Heart left ventricle (tissue), 13 donors: ENCODE measurements at regions not wholly inside any gene's neighbourhood (a gene's known extent, or its start where the extent isn't known, plus 50 kb on each side); places are given as distances from the start of the nearest gene placed in this dataset.

Source experiments
- CTCF ChIP-seq, 12 donors: fragments of 200-600 bp; sonication (generic) in 4 of 12; IDR thresholded peaks; one replicate each; pipeline versions ENCODE4 v1.5.0 to v1.8.0; 2018 to 2022; ENCODE audit warnings: antibody characterized with exemption in 12 of 12, mild to moderate bottlenecking in 5 of 12
- POLR2A ChIP-seq, 2 donors: fragments of 450-650 bp; IDR thresholded peaks; one replicate each; pipeline ENCODE4 v1.6.1; 2017; ENCODE audit warnings: antibody characterized with exemption in 2 of 2, mild to moderate bottlenecking in 2 of 2, moderate library complexity in 2 of 2
- donor health status: ischemic (EF 13 %, LVEDD 7.1; RV severe dilation, severe dysfunction).
- donor health status: DM: no; HTN: yes; CAD: no.
- donor health status: DM: no; HTN: no; CAD: no.
- donor health status: ischemic (EF 25% LVEDD 6.9; RV normal size, moderate dysfunction).
- donor health status: ischemic (EF 25% LVEDD 5.7; RV mildly dilated, moderate dysfunction).
- donor health status: ischemic (EF 35%, LVEDD 5.7; RV mildly dilated, moderate dysfunction).
- donor health status: nonischemic (EF 11% LVEDD 7.7; RV severe dilation, severe dysfunction).
- donor health status: DM: yes; HTN: yes; CAD: no.
- donor health status: PGD.
- donor health status: ischemic (EF 29% LVEDD 5.4; RV normal size, mild dysfunction).
- donor health status: nonischemic (EF 23%, LVEDD 6.1; RV moderate dilation, normal function).

DNA sequence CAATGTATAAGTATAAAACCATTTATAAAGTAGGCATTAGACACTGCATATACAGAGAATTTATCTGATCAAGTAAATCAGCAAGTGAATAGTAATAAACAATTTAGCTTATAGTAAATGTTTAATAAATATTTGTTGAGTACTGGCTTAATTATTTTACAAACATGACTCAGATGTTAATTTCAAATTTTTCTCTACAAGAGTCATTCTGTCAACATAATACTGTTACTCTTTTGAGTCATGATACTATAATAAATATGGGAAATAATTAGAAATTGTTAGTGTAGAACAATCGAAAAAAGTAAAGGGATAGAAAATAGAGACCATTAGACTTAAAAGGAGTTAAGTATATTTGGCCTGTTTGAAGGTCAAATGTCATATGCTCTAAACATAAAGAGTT lies 133.6 kb upstream of the MC4R start:
- TF ChIP-seq CTCF (IDR thresholded peaks at IDR 0.05) (no peak), POLR2A (IDR thresholded peaks at IDR 0.05) (no peak)
